IMR-90 (cell line): ENCODE measurements at regions not wholly inside any gene's neighbourhood (a gene's known extent, or its start where the extent isn't known, plus 50 kb on each side); places are given as distances from the start of the nearest gene placed in this dataset.

Experiments used
- CEBPB ChIP-seq: IDR thresholded peaks from 2 replicates; pipeline ENCODE4 v1.6.1; 2012; ENCODE audit warnings: low read depth, low read length, improper control_type of control experiment
- CTCF ChIP-seq: conservative IDR thresholded peaks from 2 replicates; pipeline ENCODE4 v1.5.1; 2012; ENCODE audit warnings: mild to moderate bottlenecking, low read depth, low read length, improper control_type of control experiment
- NFE2L2 ChIP-seq: fragments of 150-350 bp; IDR thresholded peaks from 2 replicates; pipeline ENCODE4 v1.6.1; 2016; ENCODE audit warnings: low read depth, mild to moderate bottlenecking, low read length
- RFX5 ChIP-seq: IDR thresholded peaks from 2 replicates; pipeline ENCODE4 v1.8.0; 2012; ENCODE audit warnings: low read depth, mild to moderate bottlenecking, low read length, moderate library complexity

DNA sequence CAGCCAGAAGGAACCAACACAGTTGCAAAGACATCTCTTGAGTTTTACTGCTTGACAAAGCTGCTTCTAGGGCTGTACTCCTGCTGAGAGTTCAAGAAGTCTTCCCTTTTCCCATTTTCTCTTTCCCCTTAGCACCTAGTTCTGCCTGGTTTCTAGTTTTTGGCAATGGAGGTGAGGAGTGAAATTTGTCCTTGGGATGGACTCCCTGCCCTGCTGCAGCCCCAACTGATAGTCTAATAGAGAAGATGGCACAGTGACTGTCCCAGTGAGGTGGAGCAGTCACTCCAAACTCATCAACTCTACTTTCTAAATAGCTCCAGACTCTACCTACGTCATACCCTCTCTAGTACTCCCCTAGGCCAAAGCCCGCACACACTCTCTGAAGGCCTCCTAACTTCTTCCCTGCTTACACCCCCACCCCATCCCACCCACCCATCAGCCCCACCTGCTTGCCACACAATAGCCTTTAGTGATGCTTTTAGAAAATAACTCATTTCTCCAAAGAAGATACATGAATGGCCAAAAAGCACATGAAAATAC, 164.4 kb downstream of the DDX1 start:
- no peak for TF ChIP-seq CTCF
- TF ChIP-seq CEBPB = no peak
- TF ChIP-seq RFX5 = no peak
- TF ChIP-seq NFE2L2 = no peak
